Trophoblast cell (in vitro differentiated cells and primary cell): ENCODE measurements at regions not wholly inside any gene's neighbourhood (a gene's known extent, or its start where the extent isn't known, plus 50 kb on each side); places are given as distances from the start of the nearest gene placed in this dataset.

Experiments used
- DNase-seq, 2 donors: peaks; one replicate each; pipeline ENCODE4 v3.0.0-alpha.2; 2016
- H2AFZ ChIP-seq: 2 replicates; pipeline ENCODE4 v1.6.1; 2013; ENCODE audit warnings: low read length, moderate library complexity, mild to moderate bottlenecking; ENCODE audit not compliant: insufficient read depth, poor library complexity
- H2AK5ac ChIP-seq: 2 replicates; pipeline ENCODE4 v1.6.1; 2013; ENCODE audit warnings: mild to moderate bottlenecking, low read length
- H2BK120ac ChIP-seq: 2 replicates; pipeline ENCODE4 v1.6.1; 2013; ENCODE audit warnings: low read length, mild to moderate bottlenecking, moderate library complexity; ENCODE audit not compliant: insufficient read depth, poor library complexity
- H2BK12ac ChIP-seq: 2 replicates; pipeline ENCODE4 v1.6.1; 2013; ENCODE audit warnings: mild to moderate bottlenecking, low read length, moderate library complexity
- H2BK5ac ChIP-seq: 2 replicates; pipeline ENCODE4 v1.6.1; 2013; ENCODE audit warnings: low read length, low read depth, moderate library complexity, mild to moderate bottlenecking; ENCODE audit not compliant: poor library complexity
- H3K14ac ChIP-seq: 2 replicates; pipeline ENCODE4 v1.6.1; 2013; ENCODE audit warnings: mild to moderate bottlenecking, low read length
- H3K18ac ChIP-seq: 2 replicates; pipeline ENCODE4 v1.6.1; 2013; ENCODE audit warnings: mild to moderate bottlenecking, low read length
- H3K23ac ChIP-seq: 2 replicates; pipeline ENCODE4 v1.6.1; 2013; ENCODE audit warnings: low read length
- H3K27ac ChIP-seq: 2 replicates; pipeline ENCODE4 v1.5.1; 2013; ENCODE audit warnings: low read depth, mild to moderate bottlenecking, inconsistent platforms, low read length, moderate library complexity
- H3K27me3 ChIP-seq: 2 replicates; pipeline ENCODE4 v1.6.1; 2013; ENCODE audit warnings: inconsistent platforms, mild to moderate bottlenecking, low read length, moderate library complexity; ENCODE audit not compliant: insufficient read depth
- H3K36me3 ChIP-seq, 2 experiments: 1 replicate in 1 of 2; 2 replicates in 1 of 2; pipeline ENCODE4 v1.6.1; 2013; ENCODE audit warnings: low read length in 2 of 2, mild to moderate bottlenecking in 2 of 2, moderate library complexity in 1 of 2; ENCODE audit not compliant: insufficient read depth in 2 of 2, control insufficient read depth in 1 of 2
- H3K4ac ChIP-seq: 2 replicates; pipeline ENCODE4 v1.6.1; 2013; ENCODE audit warnings: low read depth, mild to moderate bottlenecking, low read length, moderate library complexity
- H3K4me1 ChIP-seq, 2 experiments: 1 replicate in 1 of 2; 2 replicates in 1 of 2; pipeline ENCODE4 v1.6.1; 2013; ENCODE audit warnings: low read length in 2 of 2, mild to moderate bottlenecking in 2 of 2, moderate library complexity in 1 of 2; ENCODE audit not compliant: insufficient read depth in 2 of 2, control insufficient read depth in 1 of 2
- H3K4me2 ChIP-seq: 2 replicates; pipeline ENCODE4 v1.6.1; 2013; ENCODE audit warnings: inconsistent platforms, mild to moderate bottlenecking, low read length, moderate library complexity
- H3K4me3 ChIP-seq: 2 replicates; pipeline ENCODE4 v1.5.1; 2013; ENCODE audit warnings: mild to moderate bottlenecking, low read depth, low read length, inconsistent platforms
- H3K79me1 ChIP-seq: one replicate; pipeline ENCODE4 v1.6.1; 2013; ENCODE audit warnings: low read length
- H3K79me2 ChIP-seq: 2 replicates; pipeline ENCODE4 v1.6.1; 2013; ENCODE audit warnings: low read length, mild to moderate bottlenecking; ENCODE audit not compliant: control insufficient read depth, insufficient read depth, poor library complexity
- H3K9ac ChIP-seq: 2 replicates; pipeline ENCODE4 v1.6.1; 2013; ENCODE audit warnings: mild to moderate bottlenecking, low read length
- H3K9me3 ChIP-seq: 2 replicates; pipeline ENCODE4 v1.6.1; 2013; ENCODE audit warnings: low read depth, mild to moderate bottlenecking, control low read depth, inconsistent platforms, low read length; ENCODE audit not compliant: insufficient read depth
- H4K12ac ChIP-seq: 2 replicates; pipeline ENCODE4 v1.6.1; 2013; ENCODE audit warnings: low read depth, mild to moderate bottlenecking, low read length, moderate library complexity
- H4K8ac ChIP-seq: 2 replicates; pipeline ENCODE4 v1.6.1; 2013; ENCODE audit warnings: low read depth, mild to moderate bottlenecking, low read length, moderate library complexity
- H4K91ac ChIP-seq: one replicate; pipeline ENCODE4 v1.6.1; 2013; ENCODE audit warnings: low read depth, mild to moderate bottlenecking, low read length, moderate library complexity
- WGBS: extraction: QIAGEN DNeasy Blood & Tissue Kit; methylation state at CpG from one replicate; pipeline ENCODE4 v1.1.7; 2013; ENCODE audit warnings: missing lambda C conversion rate; ENCODE audit not compliant: insufficient read length, insufficient coverage; ENCODE audit errors: extremely low coverage; 5-methylcytosine and 5-hydroxymethylcytosine counted together

- no peak overlapping the region for H3K18ac ChIP-seq
- H3K79me1 ChIP-seq: peaks cover 20% of the 10 kb centered on the region
- WGBS: no CpG with 5 or more reads among the region's 4 CpGs
Measured at GRCh38 chr1:81432059-81432458, 368.7 kb upstream of the ADGRL2 start.

GRCh38 chr1:81431624-81432000 is 369.1 kb upstream of the ADGRL2 start:
- Histone ChIP-seq H3K27ac (peak overlapping the region; percentile 78), H3K9ac (no peak overlapping the region), H2BK5ac (no peak overlapping the region), H3K18ac (no peak overlapping the region), H4K12ac (no peak overlapping the region), H3K14ac (no peak overlapping the region), H2AK5ac (no peak overlapping the region), H3K79me2 (no peaks in the 10 kb centered on the region), H2BK12ac (no peak overlapping the region), H3K9me3 (peaks cover 2% of the 10 kb centered on the region), H4K91ac (no peak overlapping the region), H3K4me1 (peaks cover 15 to 30% of the 10 kb centered on the region in 2 experiments), H3K79me1 (peaks cover 21% of the 10 kb centered on the region), H2BK120ac (no peak overlapping the region), H3K4me3 (no peak overlapping the region), H3K27me3 (no peaks in the 10 kb centered on the region), H3K4me2 (no peak overlapping the region), H4K8ac (no peak overlapping the region), H3K23ac (no peak overlapping the region), H3K4ac (no peak overlapping the region), H3K36me3 (no peaks in the 10 kb centered on the region), H2AFZ (no peak overlapping the region)
- no CpG with 5 or more reads among the region's 2 CpGs for WGBS
- no peak for DNase-seq

More at GRCh38 chr1:81432059-81432458, 368.7 kb upstream of the ADGRL2 start:
- no peak overlapping the region for H3K9ac ChIP-seq
- no peaks in the 10 kb centered on the region for H3K36me3 ChIP-seq
- H2AK5ac ChIP-seq: no peak overlapping the region
- H3K4me3 ChIP-seq: no peak overlapping the region
- H3K4ac ChIP-seq: no peak overlapping the region
- no peak overlapping the region for H3K14ac ChIP-seq
- DNase-seq: peak in 1 of 2 donors; percentile 40
- no peak overlapping the region for H2AFZ ChIP-seq
- H3K27me3 ChIP-seq: no peaks in the 10 kb centered on the region
- H3K27ac ChIP-seq: peak overlapping the region; percentile 78
- H4K12ac ChIP-seq: no peak overlapping the region
- H2BK5ac ChIP-seq: no peak overlapping the region
- no peak overlapping the region for H2BK120ac ChIP-seq
- no peaks in the 10 kb centered on the region for H3K79me2 ChIP-seq
- no peak overlapping the region for H3K23ac ChIP-seq
- H4K91ac ChIP-seq: no peak overlapping the region
- H3K9me3 ChIP-seq: peaks cover 1% of the 10 kb centered on the region
- H3K4me1 ChIP-seq: peaks cover 13 to 29% of the 10 kb centered on the region in 2 experiments
- H2BK12ac ChIP-seq: no peak overlapping the region
- peak overlapping the region; percentile 32 for H3K4me2 ChIP-seq
- H4K8ac ChIP-seq: no peak overlapping the region

- peak overlapping the region; percentile 47 for H4K8ac ChIP-seq
- no peak overlapping the region for H3K14ac ChIP-seq
- no peak overlapping the region for H3K18ac ChIP-seq
- peak overlapping the region; percentile 95 for H2BK12ac ChIP-seq
- peaks cover 24% of the 10 kb centered on the region for H3K79me1 ChIP-seq
- no CpG with 5 or more reads among the region's 6 CpGs for WGBS
- no peak overlapping the region for H4K12ac ChIP-seq
- H3K4ac ChIP-seq: no peak overlapping the region
- peak overlapping the region; percentile 74 for H2BK5ac ChIP-seq
- no peak for DNase-seq
- no peak overlapping the region for H3K9ac ChIP-seq
- no peaks in the 10 kb centered on the region for H3K79me2 ChIP-seq
- peaks cover 15 to 30% of the 10 kb centered on the region in 2 experiments for H3K4me1 ChIP-seq
- H3K27ac ChIP-seq: peak overlapping the region; percentile 78
- no peak overlapping the region for H2AFZ ChIP-seq
- H2AK5ac ChIP-seq: no peak overlapping the region
- peak overlapping the region; percentile 80 for H4K91ac ChIP-seq
- H3K9me3 ChIP-seq: peaks cover 2% of the 10 kb centered on the region
- H3K4me2 ChIP-seq: peak overlapping the region; percentile 23
- no peak overlapping the region for H3K23ac ChIP-seq
- H3K27me3 ChIP-seq: no peaks in the 10 kb centered on the region
- no peak overlapping the region for H3K4me3 ChIP-seq
- peak overlapping the region; percentile 79 for H2BK120ac ChIP-seq
- H3K36me3 ChIP-seq: no peaks in the 10 kb centered on the region
Measured at GRCh38 chr1:81430955-81431623, 369.6 kb upstream of the ADGRL2 start.

GRCh38 chr1:81430236-81430938 is 370.3 kb upstream of the ADGRL2 start:
- Histone ChIP-seq H2AK5ac (no peak overlapping the region), H3K27ac (peak overlapping the region; percentile 55), H4K91ac (peak overlapping the region; percentile 88), H4K12ac (no peak overlapping the region), H3K9me3 (peaks cover 2% of the 10 kb centered on the region), H3K14ac (no peak overlapping the region), H3K27me3 (no peaks in the 10 kb centered on the region), H2BK12ac (peak overlapping the region; percentile 50), H3K36me3 (no peaks in the 10 kb centered on the region), H2AFZ (no peak overlapping the region), H3K4me2 (no peak overlapping the region), H2BK5ac (peak overlapping the region; percentile 72), H3K79me1 (peaks cover 25% of the 10 kb centered on the region), H2BK120ac (peak overlapping the region; percentile 72), H3K79me2 (no peaks in the 10 kb centered on the region), H3K18ac (no peak overlapping the region), H3K4ac (no peak overlapping the region), H3K23ac (no peak overlapping the region), H3K4me3 (no peak overlapping the region), H4K8ac (no peak overlapping the region), H3K9ac (no peak overlapping the region), H3K4me1 (peaks cover 15 to 30% of the 10 kb centered on the region in 2 experiments)
- no peak for DNase-seq
- no CpG with 5 or more reads among the region's 1 CpG for WGBS
